GM06990 (cell line): ENCODE measurements at regions not wholly inside any gene's neighbourhood (a gene's known extent, or its start where the extent isn't known, plus 50 kb on each side); places are given as distances from the start of the nearest gene placed in this dataset.
"Not testable (repeated sequence)": the region's sequence is repeated elsewhere in the genome, so short reads cannot be mapped to it uniquely, and the experiment has no call there.

ENCODE experiments used
- DNase-seq: peaks from one replicate; pipeline ENCODE4 v3.0.0-alpha.2; 2011; ENCODE audit not compliant: insufficient read length; ENCODE audit errors: extremely low read depth
- H3K27me3 ChIP-seq: replicated peaks from 2 replicates; pipeline ENCODE4 v1.6.0; 2011; ENCODE audit warnings: low read length; ENCODE audit not compliant: control insufficient read depth, insufficient read depth
- H3K36me3 ChIP-seq: 2 replicates; pipeline ENCODE4 v1.5.1; 2011; ENCODE audit warnings: low read length; ENCODE audit not compliant: control insufficient read depth, insufficient read depth
- H3K4me3 ChIP-seq: replicated peaks from 2 replicates; pipeline ENCODE4 v1.5.1; 2011; ENCODE audit warnings: low read depth, mild to moderate bottlenecking, control low read depth, low read length
- TF ChIP-seq, protein P1 (sequence below): IDR thresholded peaks from 2 replicates; pipeline ENCODE4 v1.5.1; 2011; ENCODE audit warnings: low read length, control low read depth, mild to moderate bottlenecking, inconsistent platforms; ENCODE audit not compliant: insufficient read depth, poor library complexity, severe bottlenecking

- TF ChIP-seq, protein P1, sequence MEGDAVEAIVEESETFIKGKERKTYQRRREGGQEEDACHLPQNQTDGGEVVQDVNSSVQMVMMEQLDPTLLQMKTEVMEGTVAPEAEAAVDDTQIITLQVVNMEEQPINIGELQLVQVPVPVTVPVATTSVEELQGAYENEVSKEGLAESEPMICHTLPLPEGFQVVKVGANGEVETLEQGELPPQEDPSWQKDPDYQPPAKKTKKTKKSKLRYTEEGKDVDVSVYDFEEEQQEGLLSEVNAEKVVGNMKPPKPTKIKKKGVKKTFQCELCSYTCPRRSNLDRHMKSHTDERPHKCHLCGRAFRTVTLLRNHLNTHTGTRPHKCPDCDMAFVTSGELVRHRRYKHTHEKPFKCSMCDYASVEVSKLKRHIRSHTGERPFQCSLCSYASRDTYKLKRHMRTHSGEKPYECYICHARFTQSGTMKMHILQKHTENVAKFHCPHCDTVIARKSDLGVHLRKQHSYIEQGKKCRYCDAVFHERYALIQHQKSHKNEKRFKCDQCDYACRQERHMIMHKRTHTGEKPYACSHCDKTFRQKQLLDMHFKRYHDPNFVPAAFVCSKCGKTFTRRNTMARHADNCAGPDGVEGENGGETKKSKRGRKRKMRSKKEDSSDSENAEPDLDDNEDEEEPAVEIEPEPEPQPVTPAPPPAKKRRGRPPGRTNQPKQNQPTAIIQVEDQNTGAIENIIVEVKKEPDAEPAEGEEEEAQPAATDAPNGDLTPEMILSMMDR: no peak
- no peak for DNase-seq
- Histone ChIP-seq H3K27me3 (no peaks in the 10 kb centered on the region), H3K4me3 (no peak overlapping the region), H3K36me3 (no peaks in the 10 kb centered on the region)
Observed at GRCh38 chr2:61660511-61661388, 122.6 kb upstream of the XPO1 start.

DNA sequence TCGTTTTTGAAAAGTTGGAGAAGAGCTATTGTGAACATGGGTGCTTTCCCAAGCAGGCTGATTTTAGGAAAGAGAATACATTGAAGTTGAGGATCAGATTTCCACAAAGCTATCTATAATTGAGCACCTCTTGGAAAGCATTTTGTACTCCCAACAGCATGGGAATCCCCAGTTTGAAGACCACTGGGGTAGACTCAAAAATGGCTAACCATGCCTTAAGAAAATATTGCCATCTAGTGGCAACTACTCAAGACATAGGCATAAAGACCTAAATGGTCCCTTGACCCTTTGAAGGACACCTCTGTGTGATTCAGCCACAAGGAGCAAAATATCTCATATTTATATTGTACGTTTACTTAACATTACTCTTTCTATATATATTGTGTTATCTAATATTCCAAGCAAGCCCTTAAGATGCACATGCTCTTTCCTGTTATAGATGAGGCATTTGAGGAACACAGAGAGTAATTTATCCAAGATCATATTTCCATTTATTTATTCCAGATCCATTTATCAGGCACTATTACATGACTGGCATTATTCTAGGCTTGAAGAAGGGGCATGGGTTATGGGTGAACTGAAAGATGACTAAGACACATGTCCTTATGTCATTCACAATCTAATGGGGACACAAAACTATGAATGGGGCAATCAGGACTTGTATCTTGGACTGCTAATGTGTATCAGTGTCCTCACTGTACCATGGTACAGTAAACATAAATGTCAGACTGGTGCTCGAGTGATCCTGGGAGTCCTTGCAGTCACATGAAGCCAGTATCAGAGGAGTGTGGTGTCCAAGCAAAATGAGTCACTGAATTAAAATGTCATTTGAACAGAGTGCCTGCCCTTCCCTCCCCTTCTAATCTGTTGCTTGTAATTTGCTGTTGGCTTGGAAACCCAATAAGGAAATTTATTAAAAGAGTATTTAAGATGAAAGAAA, 121.0 kb upstream of the XPO1 start:
- Histone ChIP-seq H3K36me3 (no peaks in the 10 kb centered on the region), H3K27me3 (no peaks in the 10 kb centered on the region), H3K4me3 (no peak overlapping the region)
- TF ChIP-seq, protein P1: peak; percentile 65
- DNase-seq: peak; percentile 17

GRCh38 chr2:61649946-61650345, 111.8 kb upstream of the XPO1 start:
- not testable (repeated sequence) for H3K4me3 ChIP-seq, H3K36me3 ChIP-seq, H3K27me3 ChIP-seq, DNase-seq

DNA sequence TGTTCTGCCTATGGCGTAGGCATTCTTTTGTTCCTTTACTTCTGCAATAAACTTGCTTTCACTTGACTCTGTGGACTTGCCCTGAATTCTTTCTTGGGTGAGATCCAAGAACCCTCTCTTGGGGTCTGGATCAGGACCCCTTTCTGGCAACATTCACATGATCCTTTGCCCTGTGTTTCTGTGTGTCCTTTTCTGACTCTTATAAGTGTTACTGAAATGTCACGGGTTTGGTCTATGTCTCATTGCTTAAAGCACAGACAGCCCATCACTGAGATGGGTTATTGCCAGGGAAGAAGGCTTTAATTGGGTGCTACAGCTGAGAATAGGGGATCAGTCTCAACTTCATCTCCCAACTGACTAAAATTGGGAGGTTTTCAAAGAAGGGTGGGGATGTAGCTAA, 110.9 kb upstream of the XPO1 start:
- no peaks in the 10 kb centered on the region for H3K36me3 ChIP-seq
- H3K27me3 ChIP-seq: no peaks in the 10 kb centered on the region
- no peak overlapping the region for H3K4me3 ChIP-seq
- TF ChIP-seq, protein P1: no peak
- DNase-seq: no peak

DNA sequence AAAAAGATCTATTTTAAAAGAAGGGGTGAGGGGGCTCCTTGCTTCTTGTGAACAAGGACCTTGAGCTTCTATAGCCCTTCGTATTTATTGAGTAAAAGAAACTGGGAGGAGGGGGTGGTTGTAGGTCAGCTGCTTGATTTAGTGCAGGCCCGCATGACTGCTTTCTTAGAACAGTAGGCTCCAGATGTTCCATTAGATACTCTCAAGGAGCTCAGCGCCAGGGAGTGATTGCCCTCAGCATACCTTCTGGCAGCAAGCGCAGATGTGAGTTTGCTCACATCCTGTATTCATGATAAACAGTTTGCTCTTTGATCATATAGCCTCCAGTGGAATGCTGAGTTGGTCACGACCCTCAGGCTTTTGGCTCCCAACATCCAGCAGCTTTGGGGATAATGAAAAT, 108.9 kb upstream of the XPO1 start:
- TF ChIP-seq, protein P1: no peak
- no peak for DNase-seq
- Histone ChIP-seq H3K27me3 (no peaks in the 10 kb centered on the region), H3K4me3 (no peak overlapping the region), H3K36me3 (no peaks in the 10 kb centered on the region)

- TF ChIP-seq, protein P1: no peak
- no peak overlapping the region for H3K4me3 ChIP-seq
- H3K27me3 ChIP-seq: no peaks in the 10 kb centered on the region
- DNase-seq: no peak
- no peaks in the 10 kb centered on the region for H3K36me3 ChIP-seq
Observed at GRCh38 chr2:61645911-61646310, 107.8 kb upstream of the XPO1 start.

DNA sequence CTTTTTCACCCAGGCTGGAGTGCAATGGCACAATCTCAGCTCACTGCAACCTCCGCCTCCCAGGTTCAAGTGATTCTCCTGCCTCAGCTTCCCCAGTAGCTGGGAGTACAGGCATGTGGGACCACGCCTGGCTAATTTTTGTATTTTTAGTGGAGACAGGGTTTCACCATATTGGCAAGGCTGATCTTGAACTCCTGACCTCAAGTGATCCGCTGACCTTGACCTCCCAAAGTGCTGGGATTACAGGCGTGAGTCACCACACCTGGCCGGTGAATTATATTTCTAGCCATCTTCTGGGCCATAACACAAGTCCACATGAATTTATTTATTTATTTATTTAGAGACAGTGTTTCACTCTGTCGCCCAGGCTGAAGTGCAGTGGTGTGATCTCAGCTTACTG, 105.0 kb upstream of the XPO1 start:
- not testable (repeated sequence) for H3K36me3 ChIP-seq, H3K4me3 ChIP-seq, H3K27me3 ChIP-seq, DNase-seq
